ENCODE measurements at regions not wholly inside any gene's neighbourhood (a gene's known extent, or its start where the extent isn't known, plus 50 kb on each side); places are given as distances from the start of the nearest gene placed in this dataset.
"Not testable (repeated sequence)": the region's sequence is repeated elsewhere in the genome, so short reads cannot be mapped to it uniquely, and the experiment has no call there.

- H3K36me3 Mint-ChIP-seq; H3K36me3 ChIP-seq (ENCODE audit: control insufficient read depth, insufficient read depth, low read length); H3K4me1 Mint-ChIP-seq; H3K27ac ChIP-seq (ENCODE audit: low read length); H3K27ac Mint-ChIP-seq; H3K27me3 ChIP-seq (ENCODE audit: control insufficient read depth, insufficient read depth, low read length); DNase-seq; intact Hi-C loops (cut with micrococcal nuclease); H3K4me1 ChIP-seq (ENCODE audit: control insufficient read depth, insufficient read depth, low read length); H3K27me3 Mint-ChIP-seq (ENCODE audit: low read depth in 2 of 2); ATAC-seq; H3K9me3 ChIP-seq (ENCODE audit: control insufficient read depth, insufficient read depth, low read length); H3K4me3 ChIP-seq (ENCODE audit: low read length); H3K9me3 Mint-ChIP-seq; H3K4me3 Mint-ChIP-seq: not testable (repeated sequence)
- 100% methylated on average over 2 of the region's 5 CpGs for WGBS (ENCODE audit: insufficient coverage)
These were observed 84.6 kb upstream of the SPDYE9 start for GRCh38 chr7:73170415-73170814.

GRCh38 chr7:73166152-73166551 lies 80.3 kb upstream of the SPDYE9 start:
- intact Hi-C loops (cut with micrococcal nuclease); ATAC-seq: not testable (repeated sequence)
- no CpG with 5 or more reads among the region's 5 CpGs for WGBS (ENCODE audit: insufficient coverage)

GRCh38 chr7:73162680-73163079 lies 76.8 kb upstream of the SPDYE9 start:
- H3K27ac ChIP-seq (ENCODE audit: low read length); H3K4me3 Mint-ChIP-seq; H3K27me3 Mint-ChIP-seq (ENCODE audit: low read depth in 2 of 2); H3K4me1 Mint-ChIP-seq; H3K4me1 ChIP-seq (ENCODE audit: control insufficient read depth, insufficient read depth, low read length); DNase-seq; intact Hi-C loops (cut with micrococcal nuclease); H3K4me3 ChIP-seq (ENCODE audit: low read length); H3K27me3 ChIP-seq (ENCODE audit: control insufficient read depth, insufficient read depth, low read length); H3K9me3 ChIP-seq (ENCODE audit: control insufficient read depth, insufficient read depth, low read length); H3K27ac Mint-ChIP-seq; ATAC-seq; H3K36me3 ChIP-seq (ENCODE audit: control insufficient read depth, insufficient read depth, low read length); H3K9me3 Mint-ChIP-seq; H3K36me3 Mint-ChIP-seq: not testable (repeated sequence)
- WGBS (ENCODE audit: insufficient coverage) = 100% methylated on average over 2 of the region's 7 CpGs

More at GRCh38 chr7:73166152-73166551, 80.3 kb upstream of the SPDYE9 start:
- not testable (repeated sequence) for H3K27me3 ChIP-seq (ENCODE audit: control insufficient read depth, insufficient read depth, low read length); DNase-seq; H3K36me3 ChIP-seq (ENCODE audit: control insufficient read depth, insufficient read depth, low read length); H3K4me1 ChIP-seq (ENCODE audit: control insufficient read depth, insufficient read depth, low read length); H3K9me3 Mint-ChIP-seq; H3K4me3 Mint-ChIP-seq; H3K9me3 ChIP-seq (ENCODE audit: control insufficient read depth, insufficient read depth, low read length); H3K27ac ChIP-seq (ENCODE audit: low read length); H3K27ac Mint-ChIP-seq; H3K36me3 Mint-ChIP-seq; H3K4me1 Mint-ChIP-seq; H3K27me3 Mint-ChIP-seq (ENCODE audit: low read depth in 2 of 2); H3K4me3 ChIP-seq (ENCODE audit: low read length)

GRCh38 chr7:73161727-73162126 lies 75.9 kb upstream of the SPDYE9 start:
- H3K27me3 Mint-ChIP-seq (ENCODE audit: low read depth in 2 of 2); H3K4me3 ChIP-seq (ENCODE audit: low read length); H3K36me3 ChIP-seq (ENCODE audit: control insufficient read depth, insufficient read depth, low read length); intact Hi-C loops (cut with micrococcal nuclease); H3K36me3 Mint-ChIP-seq; H3K27me3 ChIP-seq (ENCODE audit: control insufficient read depth, insufficient read depth, low read length); H3K9me3 Mint-ChIP-seq; H3K4me1 Mint-ChIP-seq; H3K9me3 ChIP-seq (ENCODE audit: control insufficient read depth, insufficient read depth, low read length); H3K27ac Mint-ChIP-seq; H3K4me1 ChIP-seq (ENCODE audit: control insufficient read depth, insufficient read depth, low read length); H3K4me3 Mint-ChIP-seq; H3K27ac ChIP-seq (ENCODE audit: low read length); DNase-seq: not testable (repeated sequence)
- peak in 1 of 3 donors; percentile 27 for ATAC-seq
- no CpG with 5 or more reads among the region's 4 CpGs for WGBS (ENCODE audit: insufficient coverage)

GRCh38 chr7:73157169-73157661 lies 71.4 kb upstream of the SPDYE9 start:
- H3K27me3 ChIP-seq (ENCODE audit: control insufficient read depth, insufficient read depth, low read length); H3K9me3 Mint-ChIP-seq; H3K9me3 ChIP-seq (ENCODE audit: control insufficient read depth, insufficient read depth, low read length); H3K27me3 Mint-ChIP-seq (ENCODE audit: low read depth in 2 of 2); H3K4me1 ChIP-seq (ENCODE audit: control insufficient read depth, insufficient read depth, low read length); H3K27ac ChIP-seq (ENCODE audit: low read length); H3K4me1 Mint-ChIP-seq; H3K27ac Mint-ChIP-seq; H3K4me3 Mint-ChIP-seq; DNase-seq; intact Hi-C loops (cut with micrococcal nuclease); H3K36me3 ChIP-seq (ENCODE audit: control insufficient read depth, insufficient read depth, low read length); H3K4me3 ChIP-seq (ENCODE audit: low read length); ATAC-seq; H3K36me3 Mint-ChIP-seq: not testable (repeated sequence)
- WGBS (ENCODE audit: insufficient coverage) = no CpG with 5 or more reads among the region's 9 CpGs

GRCh38 chr7:73156510-73157168 lies 70.8 kb upstream of the SPDYE9 start:
- intact Hi-C loops (cut with micrococcal nuclease); H3K4me1 ChIP-seq (ENCODE audit: control insufficient read depth, insufficient read depth, low read length); H3K9me3 Mint-ChIP-seq; H3K36me3 Mint-ChIP-seq; H3K4me1 Mint-ChIP-seq; DNase-seq; H3K4me3 ChIP-seq (ENCODE audit: low read length); H3K27ac ChIP-seq (ENCODE audit: low read length); H3K36me3 ChIP-seq (ENCODE audit: control insufficient read depth, insufficient read depth, low read length); H3K27me3 ChIP-seq (ENCODE audit: control insufficient read depth, insufficient read depth, low read length); ATAC-seq; H3K4me3 Mint-ChIP-seq; H3K27me3 Mint-ChIP-seq (ENCODE audit: low read depth in 2 of 2); H3K9me3 ChIP-seq (ENCODE audit: control insufficient read depth, insufficient read depth, low read length): not testable (repeated sequence)
- peak overlapping the region; percentile 67 to 81 for H3K27ac Mint-ChIP-seq
- 93% methylated on average over 5 of the region's 17 CpGs for WGBS (ENCODE audit: insufficient coverage)

GRCh38 chr7:73154586-73155038 lies 68.8 kb upstream of the SPDYE9 start:
- H3K4me3 ChIP-seq (ENCODE audit: low read length); H3K9me3 Mint-ChIP-seq; H3K27me3 Mint-ChIP-seq (ENCODE audit: low read depth in 2 of 2); H3K9me3 ChIP-seq (ENCODE audit: control insufficient read depth, insufficient read depth, low read length); H3K4me1 Mint-ChIP-seq; H3K27ac ChIP-seq (ENCODE audit: low read length); H3K27ac Mint-ChIP-seq; H3K36me3 Mint-ChIP-seq; H3K4me1 ChIP-seq (ENCODE audit: control insufficient read depth, insufficient read depth, low read length); H3K27me3 ChIP-seq (ENCODE audit: control insufficient read depth, insufficient read depth, low read length); intact Hi-C loops (cut with micrococcal nuclease); H3K36me3 ChIP-seq (ENCODE audit: control insufficient read depth, insufficient read depth, low read length): not testable (repeated sequence)
- DNase-seq = peak in 1 of 2 donors; percentile 65
- under 1% methylated on average over 35 of the region's 48 CpGs for WGBS (ENCODE audit: insufficient coverage)
- H3K4me3 Mint-ChIP-seq = peak overlapping the region; percentile 82
- peak; percentile 93 to 95 (median 95) for ATAC-seq

GRCh38 chr7:73153921-73154585 lies 68.2 kb upstream of the SPDYE9 start:
- H3K9me3 Mint-ChIP-seq; DNase-seq; H3K27ac ChIP-seq (ENCODE audit: low read length); ATAC-seq; intact Hi-C loops (cut with micrococcal nuclease); H3K4me1 ChIP-seq (ENCODE audit: control insufficient read depth, insufficient read depth, low read length); H3K27me3 ChIP-seq (ENCODE audit: control insufficient read depth, insufficient read depth, low read length); H3K36me3 Mint-ChIP-seq; H3K27me3 Mint-ChIP-seq (ENCODE audit: low read depth in 2 of 2); H3K36me3 ChIP-seq (ENCODE audit: control insufficient read depth, insufficient read depth, low read length); H3K9me3 ChIP-seq (ENCODE audit: control insufficient read depth, insufficient read depth, low read length); H3K27ac Mint-ChIP-seq; H3K4me3 ChIP-seq (ENCODE audit: low read length); H3K4me1 Mint-ChIP-seq: not testable (repeated sequence)
- H3K4me3 Mint-ChIP-seq = peak overlapping the region; percentile 82
- no CpG with 5 or more reads among the region's 23 CpGs for WGBS (ENCODE audit: insufficient coverage)

Measured in natural killer cell (primary cell).